GM12875 (cell line): ENCODE measurements at regions not wholly inside any gene's neighbourhood (a gene's known extent, or its start where the extent isn't known, plus 50 kb on each side); places are given as distances from the start of the nearest gene placed in this dataset.

Experiments
- H3K4me3 ChIP-seq: one replicate; pipeline ENCODE4 v1.5.1; 2011; ENCODE audit warnings: low read depth, low read length, control low read depth
- CTCF ChIP-seq: IDR thresholded peaks from 2 replicates; pipeline ENCODE4 v1.5.1; 2011; ENCODE audit warnings: low read depth, mild to moderate bottlenecking, control low read depth, inconsistent platforms, low read length, moderate library complexity, borderline replicate concordance; ENCODE audit not compliant: insufficient read depth

- TF ChIP-seq CTCF = no peak
- no peak overlapping the region for H3K4me3 ChIP-seq
Measured at GRCh38 chr6:1187293-1188131, 124.4 kb upstream of the FOXQ1 start.

DNA sequence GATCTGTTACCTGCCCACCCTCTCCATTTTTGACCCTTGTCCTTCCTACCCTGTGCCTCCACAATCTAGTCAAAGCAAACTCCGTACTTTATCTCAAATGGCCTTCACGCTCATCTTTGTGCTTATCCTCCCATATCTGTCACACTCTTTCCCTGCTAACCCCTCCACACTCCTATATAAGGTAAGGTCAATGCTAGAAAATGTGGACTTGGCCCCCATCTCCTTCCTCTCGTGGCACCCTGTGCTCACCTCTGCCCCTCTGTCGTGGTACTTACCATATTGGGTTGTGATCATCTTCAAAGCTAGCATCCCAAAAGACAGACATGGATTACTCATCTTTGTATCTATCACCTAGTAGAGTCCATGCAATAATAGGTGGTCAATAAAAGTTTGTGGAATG lies 127.6 kb upstream of the FOXQ1 start:
- TF ChIP-seq CTCF = no peak

DNA sequence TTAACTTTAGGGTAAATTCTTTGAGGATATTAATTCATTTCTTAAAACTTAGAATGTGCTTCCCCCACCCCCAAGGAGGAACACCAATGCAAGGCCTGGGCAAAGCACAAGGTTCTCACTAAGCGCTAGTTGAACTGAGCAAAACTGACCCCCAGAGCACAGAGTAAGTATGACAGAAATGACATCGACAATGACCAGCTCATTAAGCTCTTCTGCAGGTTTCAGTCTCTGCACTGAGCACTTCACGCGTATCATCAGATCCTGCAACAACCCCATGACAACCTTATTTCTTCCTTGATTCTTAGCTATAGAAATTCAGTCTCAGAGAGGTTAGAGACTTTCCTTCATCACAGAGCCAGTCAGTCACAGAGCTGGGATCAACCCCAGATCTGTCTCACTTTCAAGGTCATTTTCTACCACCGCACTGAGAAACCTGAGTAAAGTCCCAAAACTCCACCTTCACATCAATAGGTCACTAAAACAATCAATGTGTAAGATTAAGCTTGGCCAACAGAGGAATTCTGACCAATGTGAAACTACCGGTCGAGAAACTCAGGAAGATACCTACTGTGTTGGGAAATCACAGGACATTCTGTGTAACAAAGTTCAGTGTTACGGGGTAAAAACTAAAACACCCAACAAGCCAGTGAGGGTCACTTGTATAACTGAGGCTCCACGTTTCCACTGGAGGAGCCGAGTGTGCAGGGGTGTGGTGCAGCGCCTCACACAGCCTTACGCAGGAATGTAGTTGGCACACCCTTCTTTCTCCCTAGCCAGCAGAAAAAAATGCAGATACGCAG lies 129.0 kb upstream of the FOXQ1 start:
- no peak overlapping the region for H3K4me3 ChIP-seq
- no peak for TF ChIP-seq CTCF

More for the DNA sequence above, 127.6 kb upstream of the FOXQ1 start:
- no peak overlapping the region for H3K4me3 ChIP-seq

- TF ChIP-seq CTCF = no peak
- no peak overlapping the region for H3K4me3 ChIP-seq
Measured at GRCh38 chr6:1181939-1182605, 129.8 kb upstream of the FOXQ1 start.

DNA sequence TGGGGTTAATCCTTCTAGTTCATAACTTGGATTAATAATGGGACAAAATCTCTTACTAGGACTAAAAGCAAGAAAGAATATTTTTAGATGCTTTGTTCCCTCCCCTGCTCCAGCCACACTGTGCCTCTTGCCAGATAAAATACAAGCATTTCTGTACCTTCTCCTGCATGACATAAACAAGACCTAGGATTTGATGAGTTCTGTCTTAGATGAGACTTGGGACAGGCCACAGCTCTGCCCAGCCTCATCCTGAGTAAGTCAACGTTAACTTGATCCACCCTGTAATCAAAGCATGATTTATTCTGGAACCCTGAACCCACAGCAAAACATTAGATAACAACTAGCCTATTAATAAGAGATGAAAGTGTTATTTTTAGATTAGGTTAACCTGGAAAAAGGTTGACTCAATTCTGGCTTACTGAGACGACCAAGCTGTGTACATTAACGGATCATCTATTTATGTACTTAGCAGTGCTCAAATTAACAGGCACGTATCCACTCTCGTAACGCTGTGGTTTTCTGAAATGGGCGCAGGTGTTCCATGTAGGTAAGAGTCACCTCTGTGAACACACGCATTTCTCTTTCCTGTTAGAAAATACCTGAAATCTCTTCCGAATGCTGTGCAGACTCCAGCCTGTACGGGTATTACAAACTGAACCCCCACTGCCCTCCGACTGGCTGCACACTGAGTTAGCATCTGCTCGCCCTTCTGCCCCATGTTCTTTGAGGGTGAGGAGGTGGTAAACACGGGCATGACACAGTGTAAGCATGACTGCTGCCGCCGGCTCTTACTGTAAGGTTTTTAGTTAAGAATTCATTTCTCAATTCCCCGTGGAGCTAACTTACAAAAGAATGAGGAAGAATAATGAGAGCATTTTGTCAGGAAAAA lies 132.1 kb upstream of the FOXQ1 start:
- no peak overlapping the region for H3K4me3 ChIP-seq
- TF ChIP-seq CTCF = no peak

- no peak overlapping the region for H3K4me3 ChIP-seq
- no peak for TF ChIP-seq CTCF
Measured at GRCh38 chr6:1178590-1178989, 133.3 kb upstream of the FOXQ1 start.
